ENCODE measurements at regions not wholly inside any gene's neighbourhood (a gene's known extent, or its start where the extent isn't known, plus 50 kb on each side); places are given as distances from the start of the nearest gene placed in this dataset.

DNA sequence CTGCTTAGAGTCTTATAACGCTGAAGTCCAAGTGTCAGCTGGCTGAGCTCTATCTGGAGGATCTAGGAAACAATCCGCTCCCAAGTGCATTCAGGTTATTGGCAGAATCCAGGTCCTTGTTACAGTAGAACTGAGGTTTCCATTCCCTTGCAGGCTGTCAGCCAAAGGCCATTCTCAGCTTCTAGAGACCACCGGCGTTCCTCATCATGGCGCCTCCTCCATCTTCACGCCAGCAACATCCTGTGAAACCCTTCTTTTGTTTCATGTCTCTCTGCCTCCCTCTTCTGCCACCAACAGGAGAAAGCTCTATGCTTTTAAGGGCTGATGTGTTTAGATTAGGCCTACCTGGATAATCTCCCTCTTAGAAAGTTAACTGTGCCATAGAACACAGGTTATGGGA is 133.0 kb upstream of the RASSF8 start:
- Histone ChIP-seq H2BK20ac (ENCODE audit: low read depth, low read length, poor library complexity, severe bottlenecking) (no peak overlapping the region), H3K56ac (ENCODE audit: insufficient read length, low read depth, low read length) (no peak overlapping the region), H4K5ac (ENCODE audit: insufficient read length, low read depth, low read length) (no peak overlapping the region), H2BK15ac (ENCODE audit: low read depth, low read length) (no peak overlapping the region), H3K18ac (ENCODE audit: insufficient read length, low read depth, low read length) (no peak overlapping the region), H3K9ac (ENCODE audit: extremely low read depth, insufficient read length, low read length) (no peak overlapping the region), H4K8ac (replicated peaks; ENCODE audit: insufficient read length, low read depth, low read length) (no peak overlapping the region), H3K9me3 (ENCODE audit: control insufficient read depth, low read depth, low read length) (no peaks in the 10 kb centered on the region), H2BK5ac (ENCODE audit: insufficient read length, low read length) (no peak overlapping the region), H3K27ac (ENCODE audit: insufficient read length, low read depth, low read length) (no peak overlapping the region), H3K4me2 (ENCODE audit: insufficient read depth, insufficient read length, low read length) (no peak overlapping the region), H4K91ac (ENCODE audit: insufficient read length, low read depth, low read length) (no peak overlapping the region), H4K20me1 (ENCODE audit: control insufficient read depth, insufficient read depth, insufficient read length) (no peaks in the 10 kb centered on the region), H2BK120ac (ENCODE audit: low read depth, low read length, poor library complexity, severe bottlenecking) (no peak overlapping the region), H3K14ac (ENCODE audit: insufficient read depth, low read length) (no peak overlapping the region), H2AK5ac (ENCODE audit: insufficient read length, low read length) (no peak overlapping the region), H3K79me2 (ENCODE audit: insufficient read depth, low read length) (no peaks in the 10 kb centered on the region), H2AFZ (ENCODE audit: low read length) (no peak overlapping the region), H3K23me2 (ENCODE audit: insufficient read length, low read depth, low read length, poor library complexity, severe bottlenecking) (no peaks in the 10 kb centered on the region), H3T11ph (ENCODE audit: low read length) (no peak overlapping the region), H3K27me3 (ENCODE audit: insufficient read depth, low read length) (no peaks in the 10 kb centered on the region), H3K79me1 (ENCODE audit: insufficient read depth, low read depth, low read length, poor library complexity, severe bottlenecking) (no peaks in the 10 kb centered on the region), H3K4me1 (ENCODE audit: insufficient read depth, low read length) (no peaks in the 10 kb centered on the region), H3K4ac (ENCODE audit: low read depth, low read length) (no peak overlapping the region), H3K23ac (ENCODE audit: insufficient read length, low read depth, low read length) (no peak overlapping the region), H2BK12ac (ENCODE audit: insufficient read length, low read depth, low read length) (no peak overlapping the region)
- no peaks in the 10 kb centered on the region for H3K36me3 Mint-ChIP-seq (ENCODE audit: insufficient read depth in 1 of 3, low read depth in 3 of 3)
- no CpG with 5 or more reads among the region's 6 CpGs for WGBS (ENCODE audit: extremely low coverage, insufficient read length, low lambda C conversion rate)
- TF ChIP-seq, protein P1, sequence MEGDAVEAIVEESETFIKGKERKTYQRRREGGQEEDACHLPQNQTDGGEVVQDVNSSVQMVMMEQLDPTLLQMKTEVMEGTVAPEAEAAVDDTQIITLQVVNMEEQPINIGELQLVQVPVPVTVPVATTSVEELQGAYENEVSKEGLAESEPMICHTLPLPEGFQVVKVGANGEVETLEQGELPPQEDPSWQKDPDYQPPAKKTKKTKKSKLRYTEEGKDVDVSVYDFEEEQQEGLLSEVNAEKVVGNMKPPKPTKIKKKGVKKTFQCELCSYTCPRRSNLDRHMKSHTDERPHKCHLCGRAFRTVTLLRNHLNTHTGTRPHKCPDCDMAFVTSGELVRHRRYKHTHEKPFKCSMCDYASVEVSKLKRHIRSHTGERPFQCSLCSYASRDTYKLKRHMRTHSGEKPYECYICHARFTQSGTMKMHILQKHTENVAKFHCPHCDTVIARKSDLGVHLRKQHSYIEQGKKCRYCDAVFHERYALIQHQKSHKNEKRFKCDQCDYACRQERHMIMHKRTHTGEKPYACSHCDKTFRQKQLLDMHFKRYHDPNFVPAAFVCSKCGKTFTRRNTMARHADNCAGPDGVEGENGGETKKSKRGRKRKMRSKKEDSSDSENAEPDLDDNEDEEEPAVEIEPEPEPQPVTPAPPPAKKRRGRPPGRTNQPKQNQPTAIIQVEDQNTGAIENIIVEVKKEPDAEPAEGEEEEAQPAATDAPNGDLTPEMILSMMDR (conservative IDR thresholded peaks at IDR 0.05) = no peak; the same call in 2 of the 3 replicates
- no peaks in the 10 kb centered on the region for H3K9me3 Mint-ChIP-seq
- no peak overlapping the region for H3K27ac Mint-ChIP-seq
- DNase-seq = no peak
- H3K4me3 Mint-ChIP-seq = no peak overlapping the region
- no peaks in the 10 kb centered on the region for H3K27me3 Mint-ChIP-seq (ENCODE audit: low read depth)
- H3K4me1 Mint-ChIP-seq = peaks cover 3 to 6% of the 10 kb centered on the region in 2 experiments; a peak in 3 of 4 replicates
